HG03045 (cell line): ENCODE measurements at regions not wholly inside any gene's neighbourhood (a gene's known extent, or its start where the extent isn't known, plus 50 kb on each side); places are given as distances from the start of the nearest gene placed in this dataset.
"Not testable (repeated sequence)": the region's sequence is repeated elsewhere in the genome, so short reads cannot be mapped to it uniquely, and the experiment has no call there.

ENCODE experiments used
- ATAC-seq: cut with Tn5 transposase; IDR thresholded peaks from one replicate; pipeline ENCODE4 v1.9.1; 2021; ENCODE audit warnings: mild to moderate bottlenecking, moderate library complexity; ENCODE audit not compliant: unreplicated experiment

DNA sequence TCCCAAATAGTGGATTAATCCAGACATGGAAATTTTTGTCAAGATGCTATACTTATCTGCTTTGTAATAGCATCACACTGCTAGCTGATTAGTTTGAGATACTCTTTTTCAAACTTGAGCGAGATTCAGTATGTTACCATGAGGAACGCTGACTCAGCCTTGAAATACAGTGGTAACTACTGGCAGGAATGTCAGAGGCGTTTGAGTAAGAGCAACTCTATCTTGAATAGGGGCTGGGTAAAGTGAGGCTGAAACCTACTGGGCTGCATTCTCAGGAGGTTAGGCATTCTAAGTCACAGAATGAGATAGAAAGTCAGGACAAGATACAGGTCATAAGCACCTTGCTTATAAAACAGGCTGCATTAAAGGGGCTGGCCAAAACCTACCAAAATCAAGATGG lies 2519.6 kb downstream of the ARAP2 start:
- ATAC-seq, result no peak

DNA sequence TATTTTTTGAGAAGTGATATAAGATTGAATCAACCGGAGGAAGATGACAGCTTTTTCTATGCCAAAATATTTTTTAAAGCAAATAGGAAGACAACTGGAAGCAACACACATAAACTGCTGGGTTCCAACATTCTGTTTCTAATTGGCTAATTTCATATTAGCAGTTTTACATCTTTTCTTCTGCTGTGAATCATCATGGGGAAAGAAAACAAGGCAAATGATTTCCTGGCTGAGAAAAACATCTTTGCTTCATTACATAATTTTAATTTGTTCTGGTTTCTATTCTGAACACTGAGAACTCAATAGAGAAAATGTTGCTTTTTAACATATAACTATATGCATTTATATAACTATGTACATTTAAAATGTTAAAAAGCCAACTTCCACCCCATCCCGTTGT lies 2518.5 kb downstream of the ARAP2 start:
- ATAC-seq, result no peak

DNA sequence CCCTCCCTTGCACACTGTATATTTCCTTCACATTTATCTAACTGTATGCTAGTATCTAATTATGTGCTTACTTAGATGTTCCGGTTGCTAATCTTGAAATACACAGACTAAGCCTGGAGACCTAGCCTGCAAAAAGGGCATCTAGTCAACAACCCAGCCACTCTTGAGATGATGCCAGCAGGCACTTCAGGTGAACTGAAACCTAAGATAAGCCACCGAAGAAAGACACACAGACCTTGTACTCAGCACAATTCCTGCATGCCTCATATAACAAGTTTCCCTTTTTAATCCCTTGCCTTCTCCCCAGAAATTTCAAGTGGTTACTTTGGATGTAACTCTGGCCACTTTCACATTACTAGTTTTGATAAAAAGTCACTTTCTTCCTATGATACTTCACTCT lies 2506.6 kb downstream of the ARAP2 start:
- no peak for ATAC-seq

DNA sequence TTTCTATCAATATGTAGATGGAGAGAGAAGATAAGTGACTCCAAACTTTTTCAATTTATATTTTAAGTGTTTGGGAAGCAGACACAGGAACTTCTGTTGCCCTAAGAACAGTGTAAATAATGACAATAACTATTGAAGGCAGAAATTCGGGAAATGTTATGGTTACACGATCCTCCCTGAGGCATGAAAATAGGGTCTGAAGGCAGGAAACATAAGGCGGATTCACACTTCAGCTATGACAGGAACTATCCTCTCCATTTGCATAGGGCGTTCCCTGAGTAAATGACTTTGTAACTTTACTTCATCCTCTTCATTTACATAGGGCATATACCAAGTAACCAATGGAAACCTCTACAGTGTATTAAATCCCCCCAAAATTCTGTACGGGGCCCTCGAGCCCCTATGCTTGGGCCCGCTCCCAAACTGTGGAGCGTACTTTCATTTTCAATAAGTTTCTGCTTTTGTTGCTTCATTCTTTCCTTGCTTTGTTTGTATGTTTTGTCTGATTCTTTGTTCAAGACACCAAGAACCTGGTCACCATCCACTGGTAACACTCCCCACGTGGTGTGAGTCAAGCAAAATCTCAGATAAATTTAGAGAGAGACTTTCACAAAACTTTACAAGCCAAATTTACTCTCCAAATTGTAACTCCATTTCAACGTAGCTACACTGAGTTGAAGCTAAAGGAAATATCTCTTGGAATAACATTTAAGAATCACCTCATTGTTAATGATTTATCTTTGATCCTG lies 2504.3 kb downstream of the ARAP2 start:
- no peak for ATAC-seq

DNA sequence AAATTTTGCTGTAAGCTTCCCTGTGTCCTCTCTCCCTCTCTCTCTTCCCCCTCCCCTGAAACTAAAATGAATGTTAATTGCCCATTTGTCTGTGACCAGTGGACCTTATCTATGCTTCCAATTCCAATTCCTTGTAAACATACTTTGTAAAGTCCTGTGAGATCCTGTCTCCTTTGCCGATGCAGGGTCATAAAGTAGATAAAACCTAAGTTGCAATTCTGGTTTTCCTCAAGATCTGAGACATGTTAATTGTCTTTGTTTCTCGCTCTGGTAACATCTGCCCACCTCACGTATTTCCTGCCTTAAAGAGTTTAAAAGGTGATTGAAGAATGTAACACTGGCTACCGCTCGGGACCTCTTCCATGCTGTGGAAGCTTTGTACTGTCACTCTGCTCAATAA lies 2503.4 kb downstream of the ARAP2 start:
- not testable (repeated sequence) for ATAC-seq

DNA sequence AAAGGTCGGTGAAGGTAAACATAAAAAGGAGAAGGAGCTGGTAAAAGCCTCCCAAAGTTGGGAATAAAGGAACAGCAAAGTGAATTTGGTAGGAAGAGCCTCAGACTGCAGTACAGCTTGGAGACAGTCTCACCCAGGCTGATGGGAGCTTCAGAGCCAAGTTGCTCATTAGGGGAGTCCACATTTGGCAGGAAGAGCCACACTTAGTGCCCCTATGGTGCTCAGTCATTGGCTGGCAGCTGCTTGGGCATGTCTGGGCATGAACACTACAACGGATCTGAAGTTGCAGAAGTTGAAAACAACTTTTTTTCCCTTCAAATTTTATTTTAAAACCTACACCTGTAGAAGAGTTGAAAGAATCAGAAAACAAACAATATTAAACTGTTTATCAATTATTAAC lies 2497.3 kb downstream of the ARAP2 start:
- no peak for ATAC-seq

DNA sequence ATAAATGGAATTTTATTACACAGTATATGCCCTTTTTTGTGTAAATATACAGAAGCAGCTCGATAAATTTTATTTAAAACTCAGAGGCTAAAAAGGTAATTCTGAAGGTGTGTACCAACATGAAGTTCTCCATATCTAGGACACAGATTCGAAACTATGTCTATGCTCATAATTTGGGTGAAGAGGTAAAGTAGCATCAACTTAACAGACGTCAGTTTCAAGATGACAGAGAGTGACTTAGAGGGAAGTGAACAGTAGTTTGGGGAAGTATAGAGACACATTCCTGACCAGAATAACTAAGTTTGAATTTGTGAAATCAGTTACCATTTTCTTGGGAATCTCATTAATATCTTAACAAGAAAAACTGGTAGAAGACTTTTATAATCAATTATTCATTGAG lies 2493.3 kb downstream of the ARAP2 start:
- ATAC-seq, result no peak

DNA sequence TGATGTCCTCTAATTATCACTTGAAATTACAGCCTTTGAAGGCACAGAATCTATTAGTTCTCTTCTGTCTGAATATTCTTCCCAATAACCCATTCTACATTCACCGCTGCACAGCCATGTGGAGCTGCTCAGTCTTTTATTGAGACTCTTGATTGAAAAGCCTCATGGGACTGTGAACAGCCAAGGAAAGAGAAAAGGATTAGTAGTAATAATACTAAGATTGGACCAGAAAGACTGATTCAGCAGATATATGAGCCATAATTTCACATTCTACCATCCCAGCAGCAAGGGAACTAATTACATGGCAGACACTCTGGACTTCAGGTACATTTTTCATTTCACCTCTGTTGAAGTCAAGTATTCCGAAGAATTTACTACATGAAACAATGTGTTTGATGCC lies 2471.7 kb downstream of the ARAP2 start:
- no peak for ATAC-seq

DNA sequence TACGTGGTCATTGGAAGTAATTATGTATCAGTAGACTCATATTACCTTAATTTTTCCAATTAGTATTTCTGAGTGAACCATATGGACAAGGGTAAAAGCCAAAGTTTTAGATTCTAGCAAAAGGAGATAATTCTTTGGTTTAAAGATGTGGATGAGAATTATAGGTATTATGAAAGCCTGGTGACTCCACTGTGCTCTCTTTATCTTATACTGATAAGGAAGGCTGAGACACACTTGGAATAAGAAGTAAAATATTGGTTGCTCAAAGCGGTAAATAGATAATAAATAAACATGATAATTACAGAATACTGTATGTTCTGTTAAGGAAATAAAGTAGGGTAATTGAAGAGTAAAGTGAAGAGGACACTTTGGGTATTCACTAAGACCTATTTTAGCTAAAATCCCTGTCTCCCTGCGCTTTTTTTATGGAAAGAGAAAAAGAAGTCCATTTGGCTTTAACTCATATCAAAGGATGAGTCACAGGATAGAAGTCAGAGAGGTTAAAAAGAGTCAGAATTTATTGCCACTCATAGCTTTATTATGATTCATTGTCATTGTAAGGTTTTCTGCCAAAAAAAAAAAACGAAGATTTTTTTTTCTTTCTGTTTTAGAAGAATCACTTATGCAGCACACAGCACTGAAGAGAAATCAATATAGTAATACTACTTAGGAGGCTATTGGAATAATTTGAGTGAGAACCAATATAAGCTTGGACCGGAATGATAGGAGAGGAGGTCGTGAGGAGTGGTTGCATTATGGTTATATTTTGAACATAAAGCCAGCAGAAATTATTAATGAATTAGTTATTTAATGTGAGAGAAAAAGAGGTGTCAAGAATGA lies 2463.1 kb downstream of the ARAP2 start:
- no peak for ATAC-seq

DNA sequence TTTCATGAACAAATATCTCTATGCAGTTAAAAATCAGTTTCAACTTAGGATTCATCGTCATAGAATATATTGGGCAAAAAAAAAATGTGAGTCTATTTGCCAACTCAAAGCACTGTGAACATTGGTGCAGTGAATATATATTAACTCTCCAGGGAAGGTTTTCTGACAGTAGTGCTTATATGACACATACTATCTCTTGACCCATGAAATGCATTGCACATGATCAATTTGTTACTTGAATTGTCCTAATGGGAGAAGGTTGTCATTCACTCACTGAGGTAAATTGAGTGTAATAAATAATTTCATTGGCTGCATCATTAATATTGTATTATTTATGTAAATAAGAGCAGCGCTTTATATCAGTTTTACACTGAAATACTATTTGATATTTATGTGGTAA lies 2458.5 kb downstream of the ARAP2 start:
- ATAC-seq, result no peak

DNA sequence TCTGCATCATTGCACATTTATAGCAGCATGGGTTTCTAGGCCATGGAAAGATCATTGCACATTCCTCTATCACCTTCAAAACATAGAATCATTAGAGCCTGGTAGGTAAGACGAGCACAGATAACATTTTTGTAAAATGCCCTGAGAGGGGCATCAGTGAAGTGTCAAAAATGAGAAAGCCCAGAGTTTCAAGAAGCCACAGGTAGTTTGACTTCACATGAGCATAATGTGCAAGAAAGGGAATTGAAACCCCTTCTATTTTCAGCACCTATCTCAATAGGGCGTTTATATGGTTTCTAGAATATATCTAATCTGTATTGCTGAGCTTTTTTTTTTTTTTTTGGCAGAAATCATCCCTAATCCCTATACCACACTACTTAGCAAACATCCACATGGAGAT lies 2441.7 kb downstream of the ARAP2 start:
- no peak for ATAC-seq

DNA sequence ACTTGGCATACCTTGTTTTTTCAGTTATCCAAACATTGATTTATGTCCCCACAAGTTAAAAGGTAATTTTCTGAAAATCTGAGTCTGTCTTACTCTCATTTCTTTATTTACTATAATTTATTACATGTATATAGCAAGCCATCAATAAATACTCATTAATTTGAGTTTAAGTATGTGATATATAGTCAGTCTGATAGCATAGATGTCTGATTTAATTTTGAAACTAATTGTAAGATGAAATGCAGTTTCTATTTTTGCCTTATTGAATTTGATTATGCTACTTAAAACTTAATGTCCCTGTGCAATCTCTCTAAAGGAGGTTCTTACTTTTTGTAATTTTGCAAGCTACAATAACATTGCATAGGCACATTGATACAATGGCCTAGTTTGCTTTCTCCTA lies 2418.6 kb downstream of the ARAP2 start:
- no peak for ATAC-seq

DNA sequence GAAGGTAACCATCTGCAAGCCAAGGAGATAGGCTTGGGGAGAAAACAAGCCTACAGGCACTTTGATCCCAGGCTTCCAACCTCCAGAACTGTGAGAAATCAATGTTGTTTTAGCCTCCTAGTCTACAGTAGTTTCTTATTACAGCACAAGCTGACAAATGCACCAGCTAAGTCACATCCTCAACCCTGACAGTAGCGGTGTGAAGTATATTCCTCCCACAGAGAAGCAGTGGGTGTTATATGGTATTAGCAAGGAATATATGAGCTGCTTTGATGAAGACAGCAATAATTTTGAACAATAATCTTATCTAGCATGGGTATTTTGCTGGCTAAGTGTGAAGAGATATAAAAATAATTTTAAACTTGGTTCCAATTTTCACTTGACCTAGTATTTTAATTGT lies 2415.0 kb downstream of the ARAP2 start:
- ATAC-seq, result not testable (repeated sequence)

DNA sequence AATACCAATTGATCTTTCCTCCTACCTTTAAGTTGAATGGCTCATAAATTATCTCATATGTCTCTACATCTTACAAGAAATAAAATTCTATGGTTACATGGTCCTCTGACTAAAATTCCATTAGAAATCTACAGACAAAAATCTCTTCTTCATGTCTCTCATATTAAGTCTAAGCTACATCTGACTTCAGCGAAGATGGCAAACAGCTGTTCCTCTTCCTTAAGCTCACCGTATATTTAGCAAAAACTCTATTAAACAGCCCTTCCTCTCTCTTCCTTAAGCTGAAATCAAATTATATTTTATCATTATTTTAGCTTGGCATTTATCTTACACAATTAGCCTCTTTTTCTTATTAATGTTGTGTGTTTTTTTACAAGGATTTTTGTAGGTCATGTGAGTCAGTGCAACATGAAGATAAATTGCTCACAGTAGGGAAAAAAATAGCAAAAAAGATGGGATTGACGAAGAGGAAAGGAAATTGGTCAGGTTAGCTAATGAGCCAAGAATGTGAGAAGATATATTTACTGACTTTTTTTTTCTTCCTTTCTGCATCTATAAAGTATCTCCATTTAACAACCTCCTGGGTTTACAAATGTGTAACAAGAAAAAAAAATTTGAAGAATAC lies 2412.8 kb downstream of the ARAP2 start:
- no peak for ATAC-seq

DNA sequence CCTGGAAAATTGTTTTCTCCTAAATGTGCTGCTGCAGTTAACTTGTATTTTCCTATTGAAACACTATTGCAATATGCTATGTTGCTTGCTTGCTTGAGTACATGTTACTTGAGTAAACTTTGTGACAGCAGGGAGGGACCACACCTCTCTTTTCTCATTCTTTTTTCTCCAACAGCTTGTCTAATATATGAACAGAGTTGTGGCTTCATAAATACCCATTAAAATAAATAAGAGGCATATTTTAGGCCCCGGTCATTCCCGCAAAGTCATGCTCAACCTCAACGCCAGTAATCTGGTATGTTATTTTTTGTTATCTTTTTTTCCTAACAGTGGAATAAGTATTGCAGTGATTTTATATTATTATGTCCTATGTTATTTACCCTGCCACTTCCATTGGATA lies 2408.6 kb downstream of the ARAP2 start:
- ATAC-seq, result not testable (repeated sequence)

DNA sequence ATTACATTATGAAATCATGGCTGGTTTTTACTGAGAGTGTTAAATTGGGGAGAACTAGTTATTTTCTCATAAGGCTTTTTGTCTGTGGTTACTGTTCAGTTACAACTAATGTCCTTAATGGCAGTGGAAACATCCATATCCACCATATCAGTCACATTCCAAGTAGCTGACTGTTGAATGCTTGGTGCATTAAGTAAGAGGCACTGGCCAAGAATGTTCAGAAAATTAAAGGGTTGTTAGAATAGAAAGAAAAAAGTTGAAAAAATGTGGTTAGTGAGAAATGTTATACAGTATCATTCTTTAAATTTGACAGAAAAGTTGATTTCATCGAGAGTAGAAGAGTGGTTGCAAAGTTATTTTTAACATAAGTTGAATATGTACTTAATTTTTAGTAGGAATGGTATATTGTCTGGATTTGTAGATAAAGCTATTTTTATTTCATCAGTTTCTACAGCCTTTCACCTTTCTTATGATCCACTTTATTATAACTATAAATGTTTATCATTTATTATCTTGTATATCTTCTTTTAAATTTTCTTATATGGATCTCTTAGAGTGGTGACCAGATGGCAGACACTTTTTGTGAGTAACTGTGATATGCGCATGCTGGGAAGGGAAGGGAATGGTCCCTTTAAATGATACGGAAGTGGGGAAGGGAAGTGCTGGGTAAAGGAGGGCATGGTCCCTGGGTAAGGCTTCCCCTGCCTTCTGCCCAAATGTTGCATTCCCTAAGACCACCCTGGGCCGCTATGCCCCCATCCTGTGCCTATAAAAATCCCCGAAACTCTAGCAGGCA lies 2407.1 kb downstream of the ARAP2 start:
- ATAC-seq, result no peak

DNA sequence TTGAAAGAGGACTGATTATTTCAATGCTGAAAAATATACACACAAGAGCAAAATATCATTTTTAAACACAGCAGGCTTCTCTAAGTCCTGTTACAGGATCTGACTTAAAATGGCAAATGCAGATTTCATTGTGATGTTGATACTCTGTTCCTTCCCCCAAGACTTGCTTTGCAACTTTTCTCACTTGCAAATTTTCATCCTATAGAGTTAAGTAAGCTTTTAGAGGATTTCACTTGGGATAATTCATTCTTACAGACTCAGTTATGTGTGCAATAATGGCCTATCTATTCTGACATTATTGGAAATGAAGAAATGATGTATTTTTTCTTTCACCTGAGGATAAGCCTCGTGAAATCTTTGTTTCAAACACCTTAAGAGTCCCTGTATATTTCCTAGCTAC lies 2403.2 kb downstream of the ARAP2 start:
- no peak for ATAC-seq

DNA sequence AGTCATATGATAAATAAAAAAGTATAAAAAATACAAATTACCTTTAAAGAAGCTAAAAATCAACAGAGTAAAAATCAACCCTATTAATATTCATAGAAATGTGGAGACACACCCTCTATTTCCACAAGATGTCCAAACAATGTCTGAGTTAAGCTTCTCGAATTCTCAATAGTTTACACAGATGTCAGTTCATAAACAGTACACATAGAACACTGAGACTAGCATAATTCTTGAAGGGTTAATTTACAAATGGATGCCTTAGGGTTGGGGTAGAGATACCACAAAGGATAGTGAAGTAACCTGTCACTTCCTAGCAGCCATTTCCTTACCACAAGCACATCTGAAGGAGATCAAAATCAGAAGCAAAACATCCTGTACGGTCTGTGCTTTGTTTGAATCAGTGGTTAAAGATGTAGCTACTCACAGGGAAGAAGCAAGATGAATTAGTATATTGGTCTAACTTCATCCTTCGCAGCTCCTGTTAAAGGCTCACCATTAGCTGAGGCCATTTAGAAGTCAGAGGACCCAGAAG lies 2393.9 kb downstream of the ARAP2 start:
- ATAC-seq, result no peak

DNA sequence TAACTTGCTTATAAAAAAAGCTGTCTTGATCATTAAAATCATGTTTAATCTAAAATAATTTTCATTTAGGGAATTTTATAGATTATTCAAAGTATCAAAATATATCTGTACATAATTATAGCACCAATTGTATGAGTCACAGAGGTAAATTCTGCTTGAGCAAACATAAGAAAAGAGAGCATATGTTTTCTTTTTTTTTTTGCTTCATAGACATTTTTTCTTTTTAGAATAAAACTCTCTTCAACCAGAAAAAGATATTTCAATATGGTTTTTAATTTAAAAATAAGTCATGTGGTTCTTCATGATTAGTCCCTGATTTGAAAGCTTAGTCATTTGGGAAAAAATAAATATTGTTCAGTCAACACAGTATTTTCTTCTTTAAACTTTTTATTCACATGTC lies 2390.6 kb downstream of the ARAP2 start:
- ATAC-seq, result not testable (repeated sequence)

DNA sequence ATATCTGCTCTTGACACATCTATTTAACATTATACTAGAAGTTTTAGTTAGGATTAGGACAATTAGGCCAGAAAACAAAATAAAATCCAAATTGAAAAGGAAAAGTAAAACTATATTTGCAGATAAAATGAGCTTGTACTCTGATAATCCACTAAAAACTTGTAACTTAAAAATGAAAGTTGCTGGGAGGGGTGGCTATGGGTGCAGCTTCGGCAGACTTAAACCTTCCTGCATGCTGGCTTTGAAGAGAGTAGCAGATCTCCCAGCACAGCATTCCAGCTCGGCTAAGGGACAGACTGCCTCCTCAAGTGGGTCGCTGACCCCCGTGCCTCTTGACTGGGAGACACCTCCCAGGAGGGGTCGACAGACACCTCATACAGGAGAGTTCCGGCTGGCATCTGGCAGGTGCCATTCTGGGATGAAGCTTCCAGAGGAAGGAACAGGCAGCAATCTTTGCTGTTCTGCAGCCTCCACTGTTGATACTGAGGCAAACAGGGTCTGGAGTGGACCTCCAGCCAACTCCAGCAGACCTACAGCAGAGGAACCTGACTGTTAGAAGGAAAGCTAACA lies 2379.9 kb downstream of the ARAP2 start:
- ATAC-seq, result no peak

DNA sequence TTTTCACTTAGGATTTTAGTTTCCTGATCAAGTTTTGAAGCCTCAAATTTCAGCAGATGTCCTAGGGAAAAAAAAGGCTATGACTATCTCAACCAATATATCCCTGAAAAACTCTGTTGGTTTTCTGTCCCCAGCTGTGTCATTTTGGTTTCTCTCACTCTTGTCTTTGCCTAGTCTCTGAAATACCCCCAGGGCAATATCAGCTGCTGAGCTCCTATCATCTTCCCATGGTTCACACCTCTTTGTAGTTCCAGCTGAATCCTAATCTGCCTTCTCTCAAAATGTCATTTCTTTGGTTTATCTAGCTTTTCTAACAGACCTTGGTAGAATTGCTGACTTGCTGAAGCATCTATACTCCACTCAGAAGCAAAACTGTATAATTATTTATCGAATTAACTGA lies 2370.5 kb downstream of the ARAP2 start:
- ATAC-seq, result no peak
